T-helper 2 cell treated with Interferon-gamma antibody and Interleukin-4, amounts not matched to agents 5 μg/mL and 100 μg/mL, for 36 hours (primary cell): ENCODE measurements at regions not wholly inside any gene's neighbourhood (a gene's known extent, or its start where the extent isn't known, plus 50 kb on each side); places are given as distances from the start of the nearest gene placed in this dataset.
"Not testable (repeated sequence)": the region's sequence is repeated elsewhere in the genome, so short reads cannot be mapped to it uniquely, and the experiment has no call there.

Experiments
- DNase-seq: peaks from one replicate; pipeline ENCODE4 v3.0.0; 2021; ENCODE audit warnings: low spot score
- H3K27ac Mint-ChIP-seq: one replicate; pipeline ENCODE4 v1.8.0; 2021; ENCODE audit warnings: mild to moderate bottlenecking, mixed read lengths
- H3K27me3 Mint-ChIP-seq: one replicate; pipeline ENCODE4 v1.8.0; 2021; ENCODE audit warnings: low read depth, mixed read lengths
- H3K36me3 Mint-ChIP-seq: one replicate; pipeline ENCODE4 v1.8.0; 2021; ENCODE audit warnings: low read depth, mixed read lengths
- H3K4me1 Mint-ChIP-seq: one replicate; pipeline ENCODE4 v1.8.0; 2021; ENCODE audit warnings: low read depth, mixed read lengths
- H3K4me3 Mint-ChIP-seq: one replicate; pipeline ENCODE4 v1.8.0; 2022; ENCODE audit warnings: mild to moderate bottlenecking, moderate library complexity, mixed read lengths
- H3K9me3 Mint-ChIP-seq: one replicate; pipeline ENCODE4 v1.8.0; 2021; ENCODE audit warnings: mixed read lengths

DNA sequence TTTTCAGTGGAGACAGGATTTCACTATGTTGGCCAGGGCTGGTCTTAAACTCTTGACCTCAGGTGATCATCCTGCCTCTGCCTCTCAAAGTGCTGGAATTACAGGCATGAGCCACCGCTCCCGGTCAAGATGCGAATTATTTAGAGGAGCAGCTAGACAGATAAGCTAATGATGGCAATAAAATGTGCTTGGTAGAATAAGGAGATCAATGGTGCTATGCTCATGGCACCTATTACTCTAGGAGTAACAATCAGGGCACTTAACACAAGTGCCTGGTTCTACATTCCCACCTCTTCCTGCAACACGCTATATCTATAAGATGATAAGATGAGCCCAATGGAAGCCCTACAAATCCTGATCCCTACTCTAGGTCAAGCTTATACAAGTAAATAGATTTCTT is 61.4 kb upstream of the LOC128125822 start:
- Mint-ChIP-seq H3K4me3 (no peak overlapping the region), H3K27me3 (peaks cover 20% of the 10 kb centered on the region), H3K9me3 (no peaks in the 10 kb centered on the region), H3K4me1 (peaks cover 3% of the 10 kb centered on the region), H3K27ac (no peak overlapping the region), H3K36me3 (no peaks in the 10 kb centered on the region)
- DNase-seq, result no peak

DNA sequence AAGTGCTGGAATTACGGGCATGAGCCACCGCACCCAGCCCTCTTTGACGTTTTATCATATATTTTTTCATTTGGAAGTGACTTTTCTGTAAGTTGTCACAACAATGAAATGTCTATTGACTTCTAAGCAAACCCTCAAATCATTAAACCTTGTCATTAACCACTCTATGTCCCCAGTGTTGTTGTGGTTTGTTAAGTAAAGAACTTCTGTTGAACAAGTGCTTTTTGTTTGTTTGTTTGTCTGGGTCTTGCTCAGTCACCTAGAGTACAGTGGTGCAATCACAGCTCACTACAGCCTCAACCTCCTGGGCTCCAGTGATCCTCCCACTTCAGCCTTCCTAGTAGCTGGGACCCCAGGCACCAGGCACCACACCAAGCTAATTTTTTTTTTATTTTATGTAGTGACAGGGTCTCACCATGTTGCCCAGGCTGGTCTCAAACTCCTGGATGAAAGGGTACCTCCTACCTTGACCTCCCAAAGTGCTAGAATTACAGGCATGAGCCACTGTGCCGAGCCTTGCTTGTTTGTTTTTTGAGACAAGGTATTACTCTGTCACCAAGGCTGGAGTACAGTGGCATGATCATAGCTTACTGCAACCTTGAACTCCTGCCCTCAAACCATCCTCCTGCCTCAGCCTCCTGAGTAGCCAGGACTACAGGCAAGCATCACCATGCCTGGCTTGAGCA is 57.6 kb upstream of the LOC128125822 start:
- H3K36me3 Mint-ChIP-seq, result no peaks in the 10 kb centered on the region
- no peaks in the 10 kb centered on the region for H3K9me3 Mint-ChIP-seq
- H3K27ac Mint-ChIP-seq, result no peak overlapping the region
- no peak for DNase-seq
- H3K4me1 Mint-ChIP-seq, result peaks cover 20% of the 10 kb centered on the region
- no peak overlapping the region for H3K4me3 Mint-ChIP-seq
- H3K27me3 Mint-ChIP-seq, result peaks cover 22% of the 10 kb centered on the region

DNA sequence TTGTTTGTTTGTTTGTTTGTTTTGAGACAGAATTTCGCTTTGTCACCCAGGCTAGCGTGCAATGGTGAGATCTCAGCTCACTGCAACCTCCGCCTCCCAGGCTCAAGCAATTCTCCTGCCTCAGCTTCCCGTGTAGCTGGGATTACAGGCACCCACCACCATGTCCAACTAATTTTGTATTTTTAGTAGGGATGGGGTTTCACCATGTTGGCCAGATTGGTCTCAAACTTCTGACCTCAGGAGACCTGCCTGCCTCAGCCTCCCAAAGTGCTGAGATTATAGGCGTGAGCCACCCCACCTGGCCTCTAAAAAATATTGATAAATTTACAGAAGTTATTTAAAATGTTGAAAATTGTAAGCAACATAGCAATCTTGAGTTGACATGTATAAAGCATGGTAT is 57.1 kb upstream of the LOC128125822 start:
- Mint-ChIP-seq H3K27me3 (peaks cover 22% of the 10 kb centered on the region), H3K4me1 (peaks cover 20% of the 10 kb centered on the region)
- not testable (repeated sequence) for H3K4me3 Mint-ChIP-seq, H3K36me3 Mint-ChIP-seq, H3K27ac Mint-ChIP-seq, H3K9me3 Mint-ChIP-seq, DNase-seq

DNA sequence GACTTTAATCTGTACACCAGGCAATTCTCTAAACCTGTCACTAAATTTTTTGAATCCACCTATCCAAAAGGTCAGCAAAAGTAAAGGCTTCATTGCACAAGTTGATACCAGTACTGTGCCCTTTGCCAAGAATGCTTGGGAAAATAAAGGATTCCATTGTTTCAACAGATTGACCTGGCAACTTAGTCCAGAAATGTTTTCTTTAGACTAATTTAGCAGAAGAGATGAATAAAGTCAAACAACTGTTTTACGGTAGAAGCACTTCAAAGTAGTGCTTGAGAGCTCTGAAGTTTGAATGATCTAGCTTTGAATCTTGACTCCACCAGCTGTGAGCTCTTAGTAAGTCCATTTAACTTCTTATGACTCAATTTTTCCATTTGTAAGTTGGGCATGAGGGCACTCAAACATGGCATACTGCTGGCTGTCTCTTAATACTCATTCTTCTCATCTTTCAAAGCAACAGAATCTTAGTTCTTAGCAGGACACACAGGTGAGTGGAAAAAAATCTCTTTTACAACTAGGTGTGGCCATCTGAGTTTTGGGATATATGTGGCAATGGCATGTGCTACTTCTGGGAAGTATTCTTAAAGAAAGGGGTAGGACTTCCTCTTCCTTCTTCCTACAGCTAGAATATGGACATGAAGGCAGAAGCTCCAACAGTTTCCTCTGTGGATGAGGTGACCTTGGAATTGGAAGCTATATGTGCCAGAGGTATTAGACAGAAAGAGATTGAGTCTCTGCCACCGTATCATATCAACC is 55.9 kb upstream of the LOC128125822 start:
- Mint-ChIP-seq H3K4me1 (peaks cover 22% of the 10 kb centered on the region), H3K4me3 (no peak overlapping the region), H3K27ac (no peak overlapping the region), H3K9me3 (peaks cover 6% of the 10 kb centered on the region), H3K36me3 (no peaks in the 10 kb centered on the region), H3K27me3 (peaks cover 18% of the 10 kb centered on the region)
- DNase-seq, result no peak

DNA sequence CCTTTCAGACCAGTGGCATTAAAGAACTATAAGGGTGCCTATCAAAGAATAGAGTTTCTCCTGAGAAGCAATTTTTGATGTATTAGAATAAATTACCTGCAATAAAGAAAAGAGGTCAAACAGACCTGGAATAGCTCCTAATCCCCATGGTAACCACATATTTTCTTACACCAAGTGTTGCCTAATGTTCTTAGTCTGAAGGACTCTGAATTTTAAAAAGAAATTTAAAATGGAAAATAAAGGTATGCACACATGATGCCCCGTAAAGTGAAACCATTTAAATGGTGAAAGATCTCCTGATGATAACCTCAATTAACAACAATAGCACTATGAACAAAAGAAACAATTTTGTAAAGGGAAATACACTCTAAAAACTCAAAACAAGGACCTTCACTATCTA is 55.1 kb upstream of the LOC128125822 start:
- Mint-ChIP-seq H3K27me3 (peaks cover 16% of the 10 kb centered on the region), H3K27ac (no peak overlapping the region), H3K9me3 (peaks cover 7% of the 10 kb centered on the region), H3K4me3 (no peak overlapping the region), H3K4me1 (peaks cover 25% of the 10 kb centered on the region), H3K36me3 (no peaks in the 10 kb centered on the region)
- no peak for DNase-seq

DNA sequence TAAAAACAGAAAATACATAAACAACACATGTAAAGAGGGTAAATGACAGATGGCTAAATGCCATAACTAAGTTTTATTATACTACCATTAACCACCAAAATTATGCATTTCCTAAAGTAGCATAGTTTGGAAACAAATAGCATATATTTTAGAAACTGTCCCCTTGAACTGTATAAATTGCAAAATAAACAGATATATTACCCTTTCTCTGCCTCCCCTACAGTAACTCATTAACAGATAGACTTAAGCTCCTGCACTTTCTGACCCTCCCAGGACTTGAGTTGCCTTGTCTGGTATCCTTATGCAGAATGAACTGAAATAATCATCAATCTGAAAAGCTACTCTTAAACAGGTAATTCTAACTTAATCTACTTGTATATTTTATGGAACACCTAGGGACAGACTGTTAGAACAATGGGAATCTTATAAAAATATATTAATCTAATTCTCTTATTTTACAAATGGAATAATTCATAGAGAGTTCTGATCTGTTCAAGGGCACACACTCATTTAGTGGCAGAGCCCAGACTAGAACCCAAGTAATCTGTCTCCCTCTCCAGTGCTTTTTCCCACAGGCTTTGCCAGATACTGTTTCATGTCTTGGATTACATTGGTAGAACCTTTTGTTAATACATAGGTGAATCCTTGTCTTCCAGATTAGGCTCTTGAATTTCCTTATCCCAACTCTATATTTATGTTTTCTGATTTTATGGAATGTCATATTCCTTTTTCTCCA is 50.6 kb upstream of the LOC128125822 start:
- Mint-ChIP-seq H3K27ac (no peak overlapping the region), H3K4me3 (no peak overlapping the region), H3K36me3 (peaks cover 7% of the 10 kb centered on the region), H3K27me3 (no peaks in the 10 kb centered on the region), H3K4me1 (peaks cover 35% of the 10 kb centered on the region), H3K9me3 (peaks cover 13% of the 10 kb centered on the region)
- DNase-seq, result no peak
